Endothelial cell of umbilical vein (primary cell): ENCODE measurements at regions not wholly inside any gene's neighbourhood (a gene's known extent, or its start where the extent isn't known, plus 50 kb on each side); places are given as distances from the start of the nearest gene placed in this dataset.
"Not testable (repeated sequence)": the region's sequence is repeated elsewhere in the genome, so short reads cannot be mapped to it uniquely, and the experiment has no call there.

ENCODE experiments used
- BruUV-seq: library from RNA; stranded (reverse); fragments of 400-500 nt; replicated peaks from 2 replicates; lab custom pipeline; 2021; lab: Mats Ljungman, UMichigan
- CTCF ChIA-PET: fragments of 300-600, 350-600 bp; sonication (Branson Sonifier 250); formaldehyde crosslinking; loops from one replicate; lab custom pipeline; 2021; ENCODE audit warnings: antibody characterized with exemption, inconsistent platforms; lab: Charles Lee
- POLR2A ChIA-PET: fragments of 300-600, 350-600 bp; sonication (Branson Sonifier 250); formaldehyde crosslinking; loops from one replicate; lab custom pipeline; 2021; ENCODE audit warnings: antibody characterized with exemption, inconsistent platforms; lab: Charles Lee
- DNase-seq: peaks from one replicate; pipeline ENCODE4 v3.0.0-alpha.2; 2011; ENCODE audit warnings: low read depth, low spot score
- FAIRE-seq: peaks from 2 replicates; lab custom pipeline; 2011; peaks lifted over from hg19 to GRCh38; lab: Jason Lieb, UNC
- H2AFZ ChIP-seq: 2 replicates; pipeline ENCODE4 v1.6.0; 2012; ENCODE audit warnings: low read depth, low read length, control low read depth, inconsistent platforms
- H3K27ac ChIP-seq: 2 replicates; pipeline ENCODE4 v1.5.1; 2011; ENCODE audit warnings: low read depth, mild to moderate bottlenecking, control low read depth, low read length, moderate library complexity; ENCODE audit not compliant: insufficient read depth
- H3K27me3 ChIP-seq, 2 experiments: 2 replicates each; pipeline versions ENCODE4 v1.6.0 to v1.6.1; 2011; ENCODE audit warnings: low read length in 2 of 2, mixed read lengths in 1 of 2; ENCODE audit not compliant: control insufficient read depth in 2 of 2, insufficient read depth in 2 of 2
- H3K36me3 ChIP-seq, 2 experiments: 2 replicates in 1 of 2; 3 replicates in 1 of 2; pipeline ENCODE4 v1.5.1; 2011; ENCODE audit warnings: low read length in 2 of 2, mild to moderate bottlenecking in 1 of 2, moderate library complexity in 1 of 2; ENCODE audit not compliant: control insufficient read depth in 2 of 2, insufficient read depth in 2 of 2; ENCODE audit errors: extremely low read depth in 1 of 2
- H3K4me1 ChIP-seq: 3 replicates; pipeline ENCODE4 v1.5.1; 2011; ENCODE audit warnings: mild to moderate bottlenecking, low read length; ENCODE audit not compliant: control insufficient read depth, insufficient read depth; ENCODE audit errors: extremely low read depth
- H3K4me2 ChIP-seq: 2 replicates; pipeline ENCODE4 v1.6.1; 2011; ENCODE audit warnings: low read length, control low read depth, mixed read lengths; ENCODE audit not compliant: insufficient read depth
- H3K4me3 ChIP-seq, 3 experiments: fragments of 200-600 bp in 1 of 3; sonication (generic), shearing (Covaris generic) in 1 of 3; replicated peaks in 1 of 3; 2 replicates each; pipeline ENCODE4 v1.5.1; 2011 to 2016; ENCODE audit warnings: control low read depth in 3 of 3, low read length in 3 of 3, mild to moderate bottlenecking in 2 of 3, inconsistent platforms in 1 of 3, low read depth in 1 of 3, moderate library complexity in 1 of 3; ENCODE audit not compliant: insufficient read depth in 1 of 3
- H3K79me2 ChIP-seq: 2 replicates; pipeline ENCODE4 v1.6.0; 2012; ENCODE audit warnings: low read length, inconsistent platforms; ENCODE audit not compliant: control insufficient read depth, insufficient read depth
- H3K9ac ChIP-seq: replicated peaks from 2 replicates; pipeline ENCODE3; 2011; ENCODE audit warnings: low read length, control low read depth; ENCODE audit not compliant: insufficient read depth; ENCODE audit errors: extremely low read depth
- H3K9me1 ChIP-seq: replicated peaks from 3 replicates; pipeline ENCODE4 v1.6.0; 2011; ENCODE audit warnings: mild to moderate bottlenecking, low read length; ENCODE audit not compliant: control insufficient read depth, insufficient read depth; ENCODE audit errors: extremely low read depth
- H3K9me3 ChIP-seq: replicated peaks from 2 replicates; pipeline ENCODE4 v1.5.1; 2012; ENCODE audit warnings: low read length, inconsistent platforms; ENCODE audit not compliant: control insufficient read depth, insufficient read depth
- H4K20me1 ChIP-seq: replicated peaks from 2 replicates; pipeline ENCODE3; 2011; ENCODE audit warnings: mild to moderate bottlenecking, low read length; ENCODE audit not compliant: control insufficient read depth, insufficient read depth; ENCODE audit errors: extremely low read depth
- dilution Hi-C: fragments of 300-500 bp; cut with MboI; formaldehyde crosslinking; loops from one replicate; pipeline ENCODE4 v1.15.0; 2019; ENCODE audit warnings: low sequenced_read_pairs; ENCODE audit not compliant: extremely low pct_ligation_motif_present
- intact Hi-C: fragments of 100-400 bp; cut with micrococcal nuclease; formaldehyde crosslinking; loops from one replicate; pipeline ENCODE4 v1.10.0; 2022

DNA sequence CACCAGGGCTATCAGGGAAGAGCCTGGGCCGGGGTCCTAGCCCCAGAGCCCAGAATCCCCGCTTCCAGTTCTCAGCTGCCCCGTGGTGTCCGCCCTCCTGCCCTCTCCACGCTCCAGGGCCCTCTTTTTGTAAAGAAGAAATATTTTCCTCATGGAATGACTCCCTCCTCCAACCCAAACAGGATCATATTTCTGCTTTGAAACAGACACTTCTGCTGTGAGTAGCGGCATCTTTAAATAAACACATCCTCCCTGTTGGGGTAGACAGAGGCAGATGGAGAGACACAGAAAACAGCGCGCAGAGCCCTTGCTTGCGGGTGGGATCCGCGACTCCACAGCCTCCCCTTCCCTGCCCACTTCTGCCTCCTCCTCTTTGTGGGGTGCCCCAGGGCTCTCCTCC is 4384.7 kb upstream of the TPTE start:
- CTCF ChIA-PET, BruUV-seq, H3K9me3 ChIP-seq, H3K4me3 ChIP-seq, H3K36me3 ChIP-seq, H3K4me2 ChIP-seq, H4K20me1 ChIP-seq, H3K79me2 ChIP-seq, H3K4me1 ChIP-seq, FAIRE-seq, POLR2A ChIA-PET, intact Hi-C loops, H3K27ac ChIP-seq, H3K9ac ChIP-seq, H3K27me3 ChIP-seq, H2AFZ ChIP-seq, DNase-seq, dilution Hi-C loops, H3K9me1 ChIP-seq: not testable (repeated sequence)

DNA sequence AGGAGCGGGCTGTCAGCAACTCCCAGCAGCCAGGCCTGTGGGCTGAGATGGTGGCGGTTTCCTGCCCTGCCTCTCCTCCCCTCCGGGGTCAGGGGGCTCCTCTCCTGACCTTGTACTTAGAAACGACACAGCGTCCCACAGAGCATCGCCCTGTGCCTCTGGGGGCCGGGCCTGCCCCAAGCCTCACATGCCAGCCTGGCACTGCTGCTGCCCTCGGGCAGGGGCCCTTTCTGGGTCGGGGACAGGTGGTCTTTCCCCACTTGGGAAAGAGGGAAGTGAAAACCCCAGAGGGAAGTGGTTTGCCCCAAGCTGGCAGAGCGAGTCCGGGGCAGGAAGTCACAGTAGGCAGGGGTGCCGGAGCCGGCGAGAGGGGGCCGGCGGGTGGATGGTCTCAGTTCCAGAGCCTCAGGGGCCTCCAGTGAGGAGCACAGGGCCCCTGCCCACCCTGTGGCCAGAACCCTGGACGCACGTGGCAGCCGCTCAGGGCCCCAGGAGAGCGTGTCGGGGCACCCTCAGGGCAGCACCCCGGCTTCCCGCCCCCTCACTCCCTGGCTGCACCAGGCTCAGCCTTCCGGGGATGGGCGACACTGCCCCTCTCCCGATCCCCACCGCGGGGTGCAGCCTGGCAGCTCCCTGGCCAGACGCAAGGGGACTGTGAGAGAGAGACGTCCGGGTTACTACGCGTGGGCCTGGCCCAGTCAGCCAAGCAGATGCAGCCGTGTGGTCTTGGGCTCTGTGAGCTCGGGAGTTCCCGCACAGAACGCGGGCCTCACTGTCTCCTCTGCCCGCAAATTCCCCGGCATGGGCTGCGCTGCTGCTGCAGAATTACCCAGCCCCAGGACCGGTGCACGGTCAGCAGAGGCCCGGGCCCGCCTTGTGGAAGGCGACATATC is 4382.9 kb upstream of the TPTE start:
- H3K27ac ChIP-seq, POLR2A ChIA-PET, H3K36me3 ChIP-seq, H2AFZ ChIP-seq, H3K9ac ChIP-seq, H3K4me3 ChIP-seq, H3K4me1 ChIP-seq, H3K9me3 ChIP-seq, H3K9me1 ChIP-seq, intact Hi-C loops, H3K4me2 ChIP-seq, H3K79me2 ChIP-seq, CTCF ChIA-PET, H3K27me3 ChIP-seq, H4K20me1 ChIP-seq, FAIRE-seq, BruUV-seq, dilution Hi-C loops, DNase-seq: not testable (repeated sequence)

DNA sequence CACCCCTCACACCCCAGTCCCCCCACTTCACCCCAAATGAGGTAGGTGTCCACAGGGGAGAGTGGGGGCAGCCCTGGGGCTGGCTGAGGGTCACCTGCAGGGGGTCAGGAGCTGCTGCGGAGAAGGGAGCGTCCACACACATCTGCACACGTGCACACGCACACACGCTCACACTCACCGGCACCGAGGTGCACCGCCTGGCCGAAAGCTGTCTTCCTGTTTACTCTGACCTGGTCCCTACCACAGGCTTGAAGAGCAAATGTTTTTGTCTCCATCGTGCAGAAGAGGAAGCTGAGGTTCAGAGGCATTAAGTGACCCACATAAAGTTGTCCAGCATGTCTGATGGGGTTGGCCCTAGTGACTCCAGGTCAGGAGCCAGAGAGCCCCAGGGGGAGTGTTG is 4382.1 kb upstream of the TPTE start:
- H3K36me3 ChIP-seq, POLR2A ChIA-PET, H3K27me3 ChIP-seq, H3K79me2 ChIP-seq, BruUV-seq, FAIRE-seq, H3K9ac ChIP-seq, H3K4me1 ChIP-seq, H3K4me3 ChIP-seq, H3K9me3 ChIP-seq, H2AFZ ChIP-seq, dilution Hi-C loops, H3K4me2 ChIP-seq, intact Hi-C loops, DNase-seq, H3K27ac ChIP-seq, H3K9me1 ChIP-seq, H4K20me1 ChIP-seq, CTCF ChIA-PET: not testable (repeated sequence)

DNA sequence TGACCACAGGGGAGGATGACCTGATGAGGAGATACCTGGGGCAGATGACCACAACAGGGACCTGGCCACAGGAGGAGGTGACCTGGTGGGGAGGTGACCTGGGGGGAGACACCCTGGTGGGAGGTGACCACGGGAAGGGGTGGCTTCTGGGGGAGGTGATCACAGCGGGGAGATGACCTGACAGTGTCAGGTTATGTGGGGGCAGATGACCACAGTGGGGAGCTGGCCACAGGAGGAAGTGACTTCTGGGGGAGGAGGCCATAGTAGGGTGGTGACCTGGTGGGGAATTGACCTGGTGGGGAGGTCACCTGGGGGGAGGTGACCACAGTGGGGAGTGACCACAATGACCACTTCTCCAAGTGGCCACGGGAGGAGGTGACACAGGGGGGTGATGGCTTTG is 4381.5 kb upstream of the TPTE start:
- H3K4me3 ChIP-seq, H3K36me3 ChIP-seq, POLR2A ChIA-PET, H3K27ac ChIP-seq, H3K9ac ChIP-seq, dilution Hi-C loops, H3K9me3 ChIP-seq, H3K4me2 ChIP-seq, CTCF ChIA-PET, H3K9me1 ChIP-seq, H4K20me1 ChIP-seq, DNase-seq, H2AFZ ChIP-seq, FAIRE-seq, H3K79me2 ChIP-seq, BruUV-seq, intact Hi-C loops, H3K27me3 ChIP-seq, H3K4me1 ChIP-seq: not testable (repeated sequence)
